RWPE2 (cell line): ENCODE measurements at regions not wholly inside any gene's neighbourhood (a gene's known extent, or its start where the extent isn't known, plus 50 kb on each side); places are given as distances from the start of the nearest gene placed in this dataset.

Source experiments
- ATAC-seq: fragments of 200-7000 bp; cut with Tn5 transposase; 3 replicates; pipeline ENCODE4 v1.9.1; 2021; ENCODE audit warnings: low read depth
- DNase-seq: peaks from one replicate; pipeline ENCODE4 v3.0.0-alpha.2; 2020; ENCODE audit warnings: low spot score
- H3K27ac ChIP-seq: fragments of 450-650 bp; 2 replicates; pipeline ENCODE4 v1.5.1; 2017; ENCODE audit warnings: mild to moderate bottlenecking; ENCODE audit not compliant: poor library complexity, severe bottlenecking
- H3K27me3 ChIP-seq: fragments of 250-450 bp; sonication (Bioruptor Pico); 2 replicates; pipeline ENCODE4 v1.5.1; 2021; ENCODE audit warnings: mild to moderate bottlenecking, moderate library complexity; ENCODE audit not compliant: insufficient read depth, poor library complexity, severe bottlenecking
- H3K36me3 ChIP-seq: fragments of 250-450 bp; sonication (Bioruptor Pico); 2 replicates; pipeline ENCODE4 v1.5.1; 2020; ENCODE audit warnings: low read depth, mild to moderate bottlenecking, moderate library complexity
- H3K4me1 ChIP-seq: fragments of 250-450 bp; sonication (Bioruptor Pico); 2 replicates; pipeline ENCODE4 v1.5.1; 2021; ENCODE audit warnings: mild to moderate bottlenecking, moderate library complexity; ENCODE audit not compliant: insufficient read depth, poor library complexity, severe bottlenecking
- H3K4me3 ChIP-seq: fragments of 250-450 bp; sonication (Bioruptor Pico); 2 replicates; pipeline ENCODE4 v1.5.1; 2021; ENCODE audit warnings: mild to moderate bottlenecking, moderate library complexity; ENCODE audit not compliant: severe bottlenecking
- H3K9me3 ChIP-seq: fragments of 250-450 bp; sonication (Bioruptor Pico); 2 replicates; pipeline ENCODE4 v1.5.1; 2021; ENCODE audit warnings: mild to moderate bottlenecking, moderate library complexity; ENCODE audit not compliant: severe bottlenecking
- TF ChIP-seq, protein P1 (sequence below): fragments of 450-650 bp; IDR thresholded peaks from one replicate; pipeline ENCODE4 v1.5.1; 2017; ENCODE audit warnings: mild to moderate bottlenecking, moderate library complexity; ENCODE audit not compliant: poor library complexity, severe bottlenecking

DNA sequence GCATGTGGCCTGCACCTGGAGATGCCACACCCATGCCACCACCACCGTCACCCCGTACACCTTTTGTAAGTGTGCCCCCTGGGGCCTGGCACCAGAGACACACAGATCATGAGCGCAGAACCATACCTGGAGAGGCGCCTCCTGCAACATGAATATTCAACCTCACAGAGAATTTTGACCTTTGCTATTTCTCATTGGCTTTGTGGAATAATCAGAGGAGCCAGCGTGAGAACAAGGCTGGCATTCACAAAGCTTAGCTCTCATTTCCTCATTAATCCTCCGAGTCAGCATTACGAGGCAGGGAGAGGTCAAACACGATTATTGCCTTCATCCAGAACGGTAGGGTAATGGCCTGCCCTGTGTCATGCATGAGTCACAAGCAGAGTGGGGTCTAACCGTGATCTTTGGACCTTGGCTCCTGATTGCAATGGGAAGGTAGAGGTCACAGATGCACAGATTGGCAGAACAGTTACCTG is 73.0 kb upstream of the POMGNT2 start:
- H3K4me3 ChIP-seq: no peak overlapping the region
- ATAC-seq: peak; percentile 64

GRCh38 chr3:43177085-43177484 is 71.2 kb upstream of the POMGNT2 start:
- TF ChIP-seq, protein P1, sequence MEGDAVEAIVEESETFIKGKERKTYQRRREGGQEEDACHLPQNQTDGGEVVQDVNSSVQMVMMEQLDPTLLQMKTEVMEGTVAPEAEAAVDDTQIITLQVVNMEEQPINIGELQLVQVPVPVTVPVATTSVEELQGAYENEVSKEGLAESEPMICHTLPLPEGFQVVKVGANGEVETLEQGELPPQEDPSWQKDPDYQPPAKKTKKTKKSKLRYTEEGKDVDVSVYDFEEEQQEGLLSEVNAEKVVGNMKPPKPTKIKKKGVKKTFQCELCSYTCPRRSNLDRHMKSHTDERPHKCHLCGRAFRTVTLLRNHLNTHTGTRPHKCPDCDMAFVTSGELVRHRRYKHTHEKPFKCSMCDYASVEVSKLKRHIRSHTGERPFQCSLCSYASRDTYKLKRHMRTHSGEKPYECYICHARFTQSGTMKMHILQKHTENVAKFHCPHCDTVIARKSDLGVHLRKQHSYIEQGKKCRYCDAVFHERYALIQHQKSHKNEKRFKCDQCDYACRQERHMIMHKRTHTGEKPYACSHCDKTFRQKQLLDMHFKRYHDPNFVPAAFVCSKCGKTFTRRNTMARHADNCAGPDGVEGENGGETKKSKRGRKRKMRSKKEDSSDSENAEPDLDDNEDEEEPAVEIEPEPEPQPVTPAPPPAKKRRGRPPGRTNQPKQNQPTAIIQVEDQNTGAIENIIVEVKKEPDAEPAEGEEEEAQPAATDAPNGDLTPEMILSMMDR: no peak
- Histone ChIP-seq H3K27ac (peak overlapping the region; percentile 100), H3K4me3 (no peak overlapping the region), H3K36me3 (no peaks in the 10 kb centered on the region), H3K4me1 (peaks cover 36% of the 10 kb centered on the region), H3K9me3 (peaks cover 4% of the 10 kb centered on the region), H3K27me3 (no peaks in the 10 kb centered on the region)
- no peak for ATAC-seq
- DNase-seq: no peak

More for the DNA sequence above, 73.0 kb upstream of the POMGNT2 start:
- DNase-seq: peak; percentile 84
- H3K4me1 ChIP-seq: peaks cover 35% of the 10 kb centered on the region
- peaks cover 2% of the 10 kb centered on the region for H3K9me3 ChIP-seq
- TF ChIP-seq, protein P1: peak; percentile 4
- no peaks in the 10 kb centered on the region for H3K27me3 ChIP-seq
- peak overlapping the region; percentile 100 for H3K27ac ChIP-seq
- H3K36me3 ChIP-seq: no peaks in the 10 kb centered on the region

GRCh38 chr3:43176666-43177065 is 70.8 kb upstream of the POMGNT2 start:
- DNase-seq: no peak
- H3K4me3 ChIP-seq: no peak overlapping the region
- TF ChIP-seq, protein P1: no peak
- no peak for ATAC-seq
- H3K4me1 ChIP-seq: peaks cover 39% of the 10 kb centered on the region
- no peaks in the 10 kb centered on the region for H3K27me3 ChIP-seq
- H3K36me3 ChIP-seq: no peaks in the 10 kb centered on the region
- no peak overlapping the region for H3K27ac ChIP-seq
- H3K9me3 ChIP-seq: peaks cover 4% of the 10 kb centered on the region

DNA sequence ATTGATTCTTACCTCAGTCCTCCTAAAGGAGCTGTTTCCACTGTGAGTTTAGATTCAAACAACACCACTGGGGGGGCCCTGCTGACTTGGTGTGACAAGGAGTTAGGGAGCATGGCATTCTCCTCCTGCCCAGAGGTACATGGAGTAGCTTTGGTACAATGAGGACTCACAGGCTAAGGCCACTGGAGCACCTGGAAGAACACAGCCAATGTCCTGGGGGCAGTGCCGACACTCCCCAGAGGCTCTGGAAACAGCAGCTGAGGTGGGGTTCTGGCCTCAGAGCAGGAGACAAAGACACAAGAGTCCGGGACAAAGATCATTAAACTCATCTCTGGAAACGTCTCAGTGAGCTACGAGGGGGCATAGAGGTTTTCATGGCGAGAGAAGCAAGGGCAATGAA is 69.7 kb upstream of the POMGNT2 start:
- H3K27ac ChIP-seq: no peak overlapping the region
- H3K36me3 ChIP-seq: no peaks in the 10 kb centered on the region
- H3K4me1 ChIP-seq: peaks cover 37% of the 10 kb centered on the region
- ATAC-seq (no peak), DNase-seq (no peak)
- H3K4me3 ChIP-seq: no peak overlapping the region
- peaks cover 4% of the 10 kb centered on the region for H3K9me3 ChIP-seq
- H3K27me3 ChIP-seq: no peaks in the 10 kb centered on the region
- TF ChIP-seq, protein P1: no peak

- H3K27ac ChIP-seq: no peak overlapping the region
- no peak overlapping the region for H3K4me3 ChIP-seq
- H3K4me1 ChIP-seq: peaks cover 23% of the 10 kb centered on the region
- TF ChIP-seq, protein P1: no peak
- ATAC-seq (no peak), DNase-seq (no peak)
- no peaks in the 10 kb centered on the region for H3K27me3 ChIP-seq
- H3K36me3 ChIP-seq: no peaks in the 10 kb centered on the region
- H3K9me3 ChIP-seq: peaks cover 4% of the 10 kb centered on the region
Measured at GRCh38 chr3:43173949-43174348, 68.1 kb upstream of the POMGNT2 start.
